GM12878 (cell line): ENCODE measurements at regions not wholly inside any gene's neighbourhood (a gene's known extent, or its start where the extent isn't known, plus 50 kb on each side); places are given as distances from the start of the nearest gene placed in this dataset.

Experiments
- CTCF ChIP-seq, 3 experiments: IDR thresholded peaks in 2 of 3; conservative IDR thresholded peaks in 1 of 3; 2 replicates each; pipeline ENCODE4 v1.5.1; 2011; ENCODE audit warnings: low read depth in 3 of 3, low read length in 3 of 3, mild to moderate bottlenecking in 3 of 3, control low read depth in 2 of 3, moderate library complexity in 2 of 3, inconsistent platforms in 1 of 3, mixed read lengths in 1 of 3; ENCODE audit not compliant: control insufficient read depth in 2 of 3, insufficient read depth in 1 of 3; ENCODE audit errors: extremely low read depth in 1 of 3
- EZH2 ChIP-seq: IDR thresholded peaks from 2 replicates; pipeline ENCODE4 v1.6.1; 2012; ENCODE audit warnings: low read depth, mild to moderate bottlenecking, control low read depth, inconsistent platforms, low read length, borderline replicate concordance; ENCODE audit not compliant: control insufficient read depth
- HDAC2 ChIP-seq: fragments of 200-600 bp; sonication (generic); IDR thresholded peaks from 2 replicates; pipeline ENCODE4 v1.6.1; 2017
- JUND ChIP-seq: IDR thresholded peaks from 2 replicates; pipeline ENCODE4 v1.6.1; 2012; ENCODE audit warnings: low read depth, mild to moderate bottlenecking, low read length, improper control_type of control experiment, moderate library complexity
- POLR2A ChIP-seq: IDR thresholded peaks from 2 replicates; pipeline ENCODE4 v1.6.1; 2011; ENCODE audit warnings: low read depth, mild to moderate bottlenecking, low read length
- POLR2AphosphoS5 ChIP-seq: IDR thresholded peaks from 2 replicates; pipeline ENCODE4 v1.6.1; 2011; ENCODE audit warnings: mild to moderate bottlenecking, low read length, inconsistent platforms
- RB1 ChIP-seq: fragments of 450-650 bp; formaldehyde crosslinking; IDR thresholded peaks from 2 replicates; pipeline ENCODE4 v1.6.1; 2017; ENCODE audit warnings: mild to moderate bottlenecking, borderline replicate concordance
- SMAD1 ChIP-seq: fragments of 450-650 bp; IDR thresholded peaks from 2 replicates; pipeline ENCODE4 v1.6.1; 2018; ENCODE audit warnings: mild to moderate bottlenecking, low read depth; ENCODE audit not compliant: partially characterized antibody
- ZNF207 ChIP-seq: fragments of 450-650 bp; IDR thresholded peaks from 2 replicates; pipeline ENCODE4 v1.6.1; 2014; ENCODE audit warnings: antibody characterized with exemption, mild to moderate bottlenecking, borderline replicate concordance
- ZNF384 ChIP-seq: IDR thresholded peaks from 2 replicates; pipeline ENCODE4 v1.6.1; 2012; ENCODE audit warnings: low read depth, mild to moderate bottlenecking, low read length, improper control_type of control experiment, borderline replicate concordance

GRCh38 chr11:134691985-134692384 lies 279.9 kb upstream of the B3GAT1 start:
- TF ChIP-seq ZNF207 (no peak), JUND (no peak), EZH2 (no peak), HDAC2 (no peak), POLR2AphosphoS5 (no peak), POLR2A (no peak), RB1 (no peak), CTCF (IDR thresholded peaks at IDR 0.05 in 2 of 3, conservative IDR thresholded peaks at IDR 0.05 in 1 of 3; ENCODE audit: control insufficient read depth in 2 of 3, extremely low read depth in 1 of 3, insufficient read depth in 1 of 3, low read depth in 3 of 3, low read length in 3 of 3) (no peak), ZNF384 (no peak), SMAD1 (no peak)
